Testis (tissue), 2 donors: ENCODE measurements at regions not wholly inside any gene's neighbourhood (a gene's known extent, or its start where the extent isn't known, plus 50 kb on each side); places are given as distances from the start of the nearest gene placed in this dataset.

ENCODE experiments used
- CTCF ChIP-seq, 3 experiments: fragments of 450-650 bp in 2 of 3; fragments of 200-600 bp in 1 of 3; sonication (generic) in 1 of 3; IDR thresholded peaks; one replicate each; pipeline ENCODE4 v1.5.1; 2016 to 2019; ENCODE audit warnings: antibody characterized with exemption in 3 of 3, mild to moderate bottlenecking in 2 of 3, moderate library complexity in 1 of 3
- POLR2A ChIP-seq: fragments of 450-650 bp; IDR thresholded peaks from one replicate; pipeline ENCODE4 v1.6.1; 2017; ENCODE audit warnings: antibody characterized with exemption, mild to moderate bottlenecking, moderate library complexity

- TF ChIP-seq CTCF (IDR thresholded peaks at IDR 0.05) = no peak
- TF ChIP-seq POLR2A = no peak
Measured at GRCh38 chrX:872090-872489, 241.5 kb downstream of the SHOX start.
